GM12875 (cell line): ENCODE measurements at regions not wholly inside any gene's neighbourhood (a gene's known extent, or its start where the extent isn't known, plus 50 kb on each side); places are given as distances from the start of the nearest gene placed in this dataset.

Experiments
- H3K4me3 ChIP-seq: one replicate; pipeline ENCODE4 v1.5.1; 2011; ENCODE audit warnings: low read depth, low read length, control low read depth
- CTCF ChIP-seq: IDR thresholded peaks from 2 replicates; pipeline ENCODE4 v1.5.1; 2011; ENCODE audit warnings: low read depth, mild to moderate bottlenecking, control low read depth, inconsistent platforms, low read length, moderate library complexity, borderline replicate concordance; ENCODE audit not compliant: insufficient read depth

DNA sequence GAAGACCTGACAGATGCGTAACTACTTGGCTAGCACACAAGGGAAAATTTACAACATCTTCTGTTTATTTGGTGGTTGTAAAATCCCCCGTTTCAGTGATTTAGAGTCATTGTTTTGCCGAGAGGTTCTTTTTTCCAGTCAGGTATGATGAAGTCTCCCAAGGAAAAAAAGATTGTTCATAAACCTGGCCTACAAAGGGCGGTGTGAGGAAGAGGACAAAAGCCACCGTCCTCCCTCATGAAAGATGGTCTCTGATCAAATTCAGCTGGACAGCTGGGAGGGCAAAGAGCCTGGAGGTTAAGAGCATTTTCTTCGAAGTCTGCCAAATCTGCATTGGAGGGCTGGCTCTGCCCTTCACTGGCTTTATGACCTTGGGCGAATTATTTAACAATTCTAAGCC, 419.9 kb downstream of the HAPSTR1 start:
- TF ChIP-seq CTCF: no peak
- H3K4me3 ChIP-seq: no peak overlapping the region

- no peak for TF ChIP-seq CTCF
- no peak overlapping the region for H3K4me3 ChIP-seq
Measured at GRCh38 chr16:9516444-9516843, 425.0 kb downstream of the HAPSTR1 start.

DNA sequence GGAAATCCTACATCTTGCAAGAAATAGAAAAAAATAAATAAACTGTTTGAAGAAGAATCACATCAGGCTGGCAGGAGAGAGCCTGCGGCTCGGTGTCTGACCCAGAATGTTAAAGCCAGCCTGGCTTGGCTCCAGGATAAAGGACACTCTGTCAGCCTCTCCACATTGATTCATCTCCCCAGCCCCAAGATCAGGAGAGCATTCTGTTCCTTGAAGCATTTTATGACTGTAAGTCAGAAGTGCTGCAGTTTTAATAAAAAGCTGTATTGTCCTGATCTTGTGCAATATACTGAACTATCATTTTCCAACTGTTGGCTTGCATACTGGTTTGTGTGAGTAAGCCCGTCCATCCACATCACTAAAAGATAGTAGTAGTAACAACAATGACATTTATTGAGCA, 426.6 kb downstream of the HAPSTR1 start:
- TF ChIP-seq CTCF: no peak

DNA sequence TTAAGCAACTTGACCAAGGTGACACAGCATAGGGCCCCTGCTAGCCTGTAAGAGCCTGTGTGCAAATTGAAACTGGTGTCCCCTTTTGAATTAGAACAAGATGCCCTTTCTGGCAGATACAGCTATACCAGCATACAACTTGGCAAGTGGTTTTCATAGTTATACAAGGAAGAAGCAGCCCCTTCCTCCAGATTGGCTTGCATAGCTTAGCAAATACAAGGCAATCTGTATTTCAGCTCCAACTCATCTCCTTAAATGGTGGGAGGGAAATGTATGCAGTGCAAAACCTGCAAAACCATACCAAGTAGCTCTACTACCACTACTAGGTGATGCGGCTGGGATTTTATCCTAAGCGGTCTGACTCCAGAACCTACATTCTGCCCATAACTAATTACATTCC, 427.1 kb downstream of the HAPSTR1 start:
- no peak for TF ChIP-seq CTCF
- no peak overlapping the region for H3K4me3 ChIP-seq

More for the DNA sequence above, 426.6 kb downstream of the HAPSTR1 start:
- no peak overlapping the region for H3K4me3 ChIP-seq

GRCh38 chr16:9521749-9522370, 430.4 kb downstream of the HAPSTR1 start:
- H3K4me3 ChIP-seq: no peak overlapping the region
- no peak for TF ChIP-seq CTCF

DNA sequence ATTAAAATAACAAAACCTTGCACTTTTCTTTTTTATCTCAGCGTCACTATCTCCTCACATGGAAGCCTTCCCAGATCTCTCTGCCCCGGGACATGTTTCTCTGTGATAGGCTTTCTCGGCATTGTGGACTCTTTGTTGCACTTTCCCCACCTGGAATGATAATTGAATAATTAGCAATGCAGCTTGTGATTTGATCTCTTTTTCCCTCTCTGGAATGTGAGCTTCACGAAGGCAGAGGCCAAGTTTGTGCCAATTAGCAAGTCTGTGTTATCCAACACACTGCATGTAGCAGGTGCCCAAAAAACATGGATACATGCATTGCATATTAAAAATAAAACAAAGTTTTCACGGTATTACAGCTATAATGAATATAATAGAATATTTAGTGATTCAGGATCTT, 431.2 kb downstream of the HAPSTR1 start:
- TF ChIP-seq CTCF: no peak
- H3K4me3 ChIP-seq: no peak overlapping the region

GRCh38 chr16:9523994-9524393, 432.6 kb downstream of the HAPSTR1 start:
- H3K4me3 ChIP-seq: no peak overlapping the region
- TF ChIP-seq CTCF: no peak
